Neural cell (in vitro differentiated cells): ENCODE measurements at regions not wholly inside any gene's neighbourhood (a gene's known extent, or its start where the extent isn't known, plus 50 kb on each side); places are given as distances from the start of the nearest gene placed in this dataset.
A peak's percentile ranks its signal among the peaks of the same experiment; 100 is the strongest.

Source experiments
- H2AFZ ChIP-seq: fragments of 200-600, 300-800 bp; sonication (generic), shearing (Covaris generic); 2 replicates; pipeline ENCODE4 v1.6.0; 2014; ENCODE audit warnings: low read depth, mild to moderate bottlenecking, antibody characterized with exemption, low read length, moderate library complexity
- H3F3A ChIP-seq: fragments of 200-600 bp; shearing (Covaris generic); 2 replicates; pipeline ENCODE4 v1.6.1; 2016; ENCODE audit warnings: mild to moderate bottlenecking, moderate library complexity, mixed read lengths, antibody characterized with exemption, low read length; ENCODE audit not compliant: insufficient read depth, poor library complexity, severe bottlenecking
- H3K27ac ChIP-seq: fragments of 200-600, 300-800 bp; sonication (generic), shearing (Covaris generic); 2 replicates; pipeline ENCODE4 v1.5.1; 2014; ENCODE audit warnings: mild to moderate bottlenecking, low read length, moderate library complexity
- H3K27me3 ChIP-seq: fragments of 300-800, 200-600 bp; sonication (generic), shearing (Covaris generic); 2 replicates; pipeline ENCODE4 v1.6.0; 2014; ENCODE audit warnings: mild to moderate bottlenecking, low read depth, low read length, moderate library complexity; ENCODE audit not compliant: insufficient read depth
- H3K36me3 ChIP-seq: fragments of 300-800, 200-600 bp; sonication (generic), shearing (Covaris generic); 2 replicates; pipeline ENCODE4 v1.5.1; 2014; ENCODE audit warnings: mild to moderate bottlenecking, antibody characterized with exemption, low read length, moderate library complexity; ENCODE audit not compliant: insufficient read depth
- H3K4me2 ChIP-seq: fragments of 300-800, 200-600 bp; sonication (generic), shearing (Covaris generic); 2 replicates; pipeline ENCODE4 v1.6.0; 2014; ENCODE audit warnings: mild to moderate bottlenecking, low read length
- H3K4me3 ChIP-seq: fragments of 300-800, 200-600 bp; sonication (generic), shearing (Covaris generic); 2 replicates; pipeline ENCODE4 v1.5.1; 2014; ENCODE audit warnings: mild to moderate bottlenecking, low read length, moderate library complexity
- H3K79me2 ChIP-seq: fragments of 200-600 bp; shearing (Covaris generic); replicated peaks from 2 replicates; pipeline ENCODE4 v1.6.0; 2014; ENCODE audit warnings: mild to moderate bottlenecking, low read length, moderate library complexity; ENCODE audit not compliant: insufficient read depth
- H3K9ac ChIP-seq: fragments of 300-800, 200-600 bp; sonication (generic), shearing (Covaris generic); 2 replicates; pipeline ENCODE4 v1.6.1; 2016; ENCODE audit warnings: mild to moderate bottlenecking, low read length, mixed read lengths
- H3K9me2 ChIP-seq: fragments of 200-600 bp; shearing (Covaris generic); 2 replicates; pipeline ENCODE4 v1.6.1; 2016; ENCODE audit warnings: mild to moderate bottlenecking, low read length, mixed read lengths; ENCODE audit not compliant: insufficient read depth
- H3K9me3 ChIP-seq: fragments of 200-600, 300-800 bp; sonication (generic), shearing (Covaris generic); 2 replicates; pipeline ENCODE4 v1.6.1; 2016; ENCODE audit warnings: mild to moderate bottlenecking, mixed run types, low read length, moderate library complexity, mixed read lengths
- H4K20me1 ChIP-seq: fragments of 200-600 bp; shearing (Covaris generic); 2 replicates; pipeline ENCODE4 v1.6.1; 2016; ENCODE audit warnings: mild to moderate bottlenecking, mixed run types; ENCODE audit not compliant: insufficient read depth
- CTCF ChIP-seq: fragments of 450-650 bp; IDR thresholded peaks from 2 replicates; pipeline ENCODE4 v1.5.1; 2014; ENCODE audit warnings: antibody characterized with exemption, mild to moderate bottlenecking, moderate library complexity; ENCODE audit not compliant: poor library complexity, severe bottlenecking
- EZH2 ChIP-seq: fragments of 200-600, 300-800 bp; shearing (Covaris generic), sonication (generic); IDR thresholded peaks from 2 replicates; pipeline ENCODE4 v1.6.1; 2014; ENCODE audit warnings: antibody characterized with exemption, low read length, borderline replicate concordance, mild to moderate bottlenecking; ENCODE audit not compliant: insufficient read depth, poor library complexity, severe bottlenecking
- POLR2AphosphoS5 ChIP-seq: IDR thresholded peaks from 2 replicates; pipeline ENCODE4 v1.6.1; 2012
- RAD21 ChIP-seq: fragments of 450-650 bp; conservative IDR thresholded peaks from 2 replicates; pipeline ENCODE4 v1.6.1; 2014; ENCODE audit warnings: antibody characterized with exemption, mild to moderate bottlenecking, moderate library complexity
- SMC3 ChIP-seq: fragments of 450-650 bp; conservative IDR thresholded peaks from 2 replicates; pipeline ENCODE4 v1.6.1; 2014; ENCODE audit warnings: antibody characterized with exemption, mild to moderate bottlenecking, moderate library complexity; ENCODE audit not compliant: poor library complexity
- TAF1 ChIP-seq: IDR thresholded peaks from 2 replicates; pipeline ENCODE4 v1.6.1; 2012; ENCODE audit warnings: low read depth
- TF ChIP-seq, protein P1 (sequence below): IDR thresholded peaks from 2 replicates; pipeline ENCODE4 v1.6.1; 2012; ENCODE audit warnings: borderline replicate concordance

- Histone ChIP-seq H3K36me3 (no peaks in the 10 kb centered on the region), H3K9ac (no peak overlapping the region), H2AFZ (no peak overlapping the region), H3K9me3 (no peaks in the 10 kb centered on the region), H3K4me3 (no peak overlapping the region), H4K20me1 (no peaks in the 10 kb centered on the region), H3K4me2 (no peak overlapping the region), H3F3A (no peaks in the 10 kb centered on the region), H3K9me2 (no peaks in the 10 kb centered on the region), H3K27ac (no peak overlapping the region), H3K27me3 (no peaks in the 10 kb centered on the region), H3K79me2 (no peaks in the 10 kb centered on the region)
- TF ChIP-seq SMC3 (peak; percentile 38), POLR2AphosphoS5 (no peak), RAD21 (peak; percentile 34), CTCF (peak; percentile 30)
Observed at GRCh38 chr14:56482310-56482911, 97.2 kb upstream of the TMEM260 start.

- Histone ChIP-seq H3K9me2 (no peaks in the 10 kb centered on the region), H3K4me2 (no peak overlapping the region), H3K27me3 (no peaks in the 10 kb centered on the region), H3F3A (no peaks in the 10 kb centered on the region), H2AFZ (no peak overlapping the region), H4K20me1 (no peaks in the 10 kb centered on the region), H3K9ac (no peak overlapping the region), H3K27ac (no peak overlapping the region), H3K36me3 (no peaks in the 10 kb centered on the region), H3K4me3 (no peak overlapping the region), H3K79me2 (no peaks in the 10 kb centered on the region), H3K9me3 (no peaks in the 10 kb centered on the region)
- no peak for TF ChIP-seq EZH2
- no peak for TF ChIP-seq TAF1
- TF ChIP-seq, protein P1, sequence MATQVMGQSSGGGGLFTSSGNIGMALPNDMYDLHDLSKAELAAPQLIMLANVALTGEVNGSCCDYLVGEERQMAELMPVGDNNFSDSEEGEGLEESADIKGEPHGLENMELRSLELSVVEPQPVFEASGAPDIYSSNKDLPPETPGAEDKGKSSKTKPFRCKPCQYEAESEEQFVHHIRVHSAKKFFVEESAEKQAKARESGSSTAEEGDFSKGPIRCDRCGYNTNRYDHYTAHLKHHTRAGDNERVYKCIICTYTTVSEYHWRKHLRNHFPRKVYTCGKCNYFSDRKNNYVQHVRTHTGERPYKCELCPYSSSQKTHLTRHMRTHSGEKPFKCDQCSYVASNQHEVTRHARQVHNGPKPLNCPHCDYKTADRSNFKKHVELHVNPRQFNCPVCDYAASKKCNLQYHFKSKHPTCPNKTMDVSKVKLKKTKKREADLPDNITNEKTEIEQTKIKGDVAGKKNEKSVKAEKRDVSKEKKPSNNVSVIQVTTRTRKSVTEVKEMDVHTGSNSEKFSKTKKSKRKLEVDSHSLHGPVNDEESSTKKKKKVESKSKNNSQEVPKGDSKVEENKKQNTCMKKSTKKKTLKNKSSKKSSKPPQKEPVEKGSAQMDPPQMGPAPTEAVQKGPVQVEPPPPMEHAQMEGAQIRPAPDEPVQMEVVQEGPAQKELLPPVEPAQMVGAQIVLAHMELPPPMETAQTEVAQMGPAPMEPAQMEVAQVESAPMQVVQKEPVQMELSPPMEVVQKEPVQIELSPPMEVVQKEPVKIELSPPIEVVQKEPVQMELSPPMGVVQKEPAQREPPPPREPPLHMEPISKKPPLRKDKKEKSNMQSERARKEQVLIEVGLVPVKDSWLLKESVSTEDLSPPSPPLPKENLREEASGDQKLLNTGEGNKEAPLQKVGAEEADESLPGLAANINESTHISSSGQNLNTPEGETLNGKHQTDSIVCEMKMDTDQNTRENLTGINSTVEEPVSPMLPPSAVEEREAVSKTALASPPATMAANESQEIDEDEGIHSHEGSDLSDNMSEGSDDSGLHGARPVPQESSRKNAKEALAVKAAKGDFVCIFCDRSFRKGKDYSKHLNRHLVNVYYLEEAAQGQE, result peak; percentile 29
- TF ChIP-seq SMC3, result peak; percentile 71
- peak; percentile 77 for TF ChIP-seq CTCF
- peak; percentile 82 for TF ChIP-seq RAD21
Observed at GRCh38 chr14:56487090-56487667, 92.4 kb upstream of the TMEM260 start.
